ENCODE measurements at regions not wholly inside any gene's neighbourhood (a gene's known extent, or its start where the extent isn't known, plus 50 kb on each side); places are given as distances from the start of the nearest gene placed in this dataset.

DNA sequence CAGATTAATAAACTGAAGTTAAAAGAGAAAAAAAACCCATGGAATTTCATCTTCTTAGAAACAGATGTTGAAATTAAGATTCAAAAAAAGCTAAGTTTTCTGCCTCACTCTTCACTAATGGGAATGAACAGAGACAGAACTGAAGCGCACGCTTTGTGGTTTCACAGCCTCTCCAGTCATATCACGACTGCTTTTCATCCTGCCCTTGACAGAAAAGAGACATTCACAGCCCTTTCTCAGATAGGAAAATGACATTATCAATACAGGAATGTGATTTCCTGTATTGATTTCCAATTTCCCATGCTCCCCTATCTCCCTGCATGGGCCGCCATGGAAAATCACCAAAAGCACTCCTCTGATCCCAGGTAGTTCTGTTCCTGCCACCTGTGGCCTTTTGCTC lies 108.2 kb downstream of the PFKFB3 start:
- no peak overlapping the region for H3K4me2 ChIP-seq (ENCODE audit: insufficient read depth, low read length)
- ChIA-PET POLR2A (no interaction called here), CTCF (ENCODE audit: low intra/inter-chr PET ratio) (interaction anchor here (0.7 kb wide), 1 partner anchor 26 kb away, joined by 3 read pairs; no protein-coding TSS in a partner anchor)
- no TSS peak for BruUV-seq (replicated peaks)
- no peaks in the 10 kb centered on the region for H3K9me3 ChIP-seq (replicated peaks; ENCODE audit: control insufficient read depth, insufficient read depth, low read depth, low read length)
- no peaks in the 10 kb centered on the region for H3K79me2 ChIP-seq (ENCODE audit: control insufficient read depth, insufficient read depth, low read length)
- H3K27ac ChIP-seq (ENCODE audit: extremely low read depth, low read depth, low read length): no peak overlapping the region
- H3K9me1 ChIP-seq (ENCODE audit: control insufficient read depth, insufficient read depth, low read length): no peaks in the 10 kb centered on the region
- DNase-seq (ENCODE audit: extremely low read depth in 1 of 4, low spot score in 3 of 4) (no peak), ATAC-seq (no peak), FAIRE-seq (no peak)
- no peak for TF ChIP-seq CEBPG (CRISPR knock-in tag; IDR thresholded peaks at IDR 0.05)
- no peak for TF ChIP-seq CEBPG (tag; conservative IDR thresholded peaks at IDR 0.05 in 1 of 2, IDR thresholded peaks at IDR 0.05 in 1 of 2)
- no peak for TF ChIP-seq POLR2G (IDR thresholded peaks at IDR 0.05; ENCODE audit: low read depth, low read length)
- TF ChIP-seq, protein P1, sequence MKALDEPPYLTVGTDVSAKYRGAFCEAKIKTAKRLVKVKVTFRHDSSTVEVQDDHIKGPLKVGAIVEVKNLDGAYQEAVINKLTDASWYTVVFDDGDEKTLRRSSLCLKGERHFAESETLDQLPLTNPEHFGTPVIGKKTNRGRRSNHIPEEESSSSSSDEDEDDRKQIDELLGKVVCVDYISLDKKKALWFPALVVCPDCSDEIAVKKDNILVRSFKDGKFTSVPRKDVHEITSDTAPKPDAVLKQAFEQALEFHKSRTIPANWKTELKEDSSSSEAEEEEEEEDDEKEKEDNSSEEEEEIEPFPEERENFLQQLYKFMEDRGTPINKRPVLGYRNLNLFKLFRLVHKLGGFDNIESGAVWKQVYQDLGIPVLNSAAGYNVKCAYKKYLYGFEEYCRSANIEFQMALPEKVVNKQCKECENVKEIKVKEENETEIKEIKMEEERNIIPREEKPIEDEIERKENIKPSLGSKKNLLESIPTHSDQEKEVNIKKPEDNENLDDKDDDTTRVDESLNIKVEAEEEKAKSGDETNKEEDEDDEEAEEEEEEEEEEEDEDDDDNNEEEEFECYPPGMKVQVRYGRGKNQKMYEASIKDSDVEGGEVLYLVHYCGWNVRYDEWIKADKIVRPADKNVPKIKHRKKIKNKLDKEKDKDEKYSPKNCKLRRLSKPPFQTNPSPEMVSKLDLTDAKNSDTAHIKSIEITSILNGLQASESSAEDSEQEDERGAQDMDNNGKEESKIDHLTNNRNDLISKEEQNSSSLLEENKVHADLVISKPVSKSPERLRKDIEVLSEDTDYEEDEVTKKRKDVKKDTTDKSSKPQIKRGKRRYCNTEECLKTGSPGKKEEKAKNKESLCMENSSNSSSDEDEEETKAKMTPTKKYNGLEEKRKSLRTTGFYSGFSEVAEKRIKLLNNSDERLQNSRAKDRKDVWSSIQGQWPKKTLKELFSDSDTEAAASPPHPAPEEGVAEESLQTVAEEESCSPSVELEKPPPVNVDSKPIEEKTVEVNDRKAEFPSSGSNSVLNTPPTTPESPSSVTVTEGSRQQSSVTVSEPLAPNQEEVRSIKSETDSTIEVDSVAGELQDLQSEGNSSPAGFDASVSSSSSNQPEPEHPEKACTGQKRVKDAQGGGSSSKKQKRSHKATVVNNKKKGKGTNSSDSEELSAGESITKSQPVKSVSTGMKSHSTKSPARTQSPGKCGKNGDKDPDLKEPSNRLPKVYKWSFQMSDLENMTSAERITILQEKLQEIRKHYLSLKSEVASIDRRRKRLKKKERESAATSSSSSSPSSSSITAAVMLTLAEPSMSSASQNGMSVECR (CRISPR knock-in tag; IDR thresholded peaks at IDR 0.05): no peak
- 0 out of 2 replicates have a peak, but pooled peaks cover 3% of the 10 kb centered on the region for H4K20me1 ChIP-seq (replicated peaks; ENCODE audit: control insufficient read depth, insufficient read depth, low read length)
- H3K4me1 ChIP-seq (replicated peaks in 1 of 2; ENCODE audit: control insufficient read depth in 2 of 2, insufficient read depth in 2 of 2, low read length in 2 of 2): no peaks in the 10 kb centered on the region
- WGBS (ENCODE audit: insufficient coverage, low coverage, missing lambda C conversion rate): 2% methylated on average over 4 of the region's 4 CpGs
- H3K4me3 ChIP-seq: no peak overlapping the region
- H2AFZ ChIP-seq (ENCODE audit: low read depth, low read length): no peak overlapping the region
- H3K27me3 ChIP-seq (ENCODE audit: control insufficient read depth in 2 of 2, insufficient read depth in 2 of 2, low read length in 2 of 2): peaks cover 34 to 65% of the 10 kb centered on the region in 2 experiments
- in situ Hi-C loops (cut with MboI) (no loop called here), intact Hi-C loops (cut with micrococcal nuclease) (no loop called here)
- no peak overlapping the region for H3K9ac ChIP-seq (ENCODE audit: insufficient read depth in 1 of 2, low read depth in 2 of 2, low read length in 2 of 2)
- no peaks in the 10 kb centered on the region for H3K36me3 ChIP-seq (ENCODE audit: control insufficient read depth, insufficient read depth, low read length)
